Endodermal cell (in vitro differentiated cells): ENCODE measurements at regions not wholly inside any gene's neighbourhood (a gene's known extent, or its start where the extent isn't known, plus 50 kb on each side); places are given as distances from the start of the nearest gene placed in this dataset.

ENCODE experiments used
- DNase-seq: peaks from one replicate; pipeline ENCODE4 v3.0.0-alpha.2; 2017
- H3K27ac ChIP-seq: 2 replicates; pipeline ENCODE4 v1.5.1; 2013; ENCODE audit warnings: mild to moderate bottlenecking, low read depth, low read length, moderate library complexity
- H3K27me3 ChIP-seq: 2 replicates; pipeline ENCODE4 v1.6.1; 2013; ENCODE audit warnings: mild to moderate bottlenecking, low read length, moderate library complexity; ENCODE audit not compliant: insufficient read depth, control insufficient read depth, poor library complexity, severe bottlenecking
- H3K36me3 ChIP-seq: 2 replicates; pipeline ENCODE4 v1.7.0; 2013; ENCODE audit warnings: mild to moderate bottlenecking, low read length, moderate library complexity; ENCODE audit not compliant: control insufficient read depth, insufficient read depth
- H3K4me1 ChIP-seq: one replicate; pipeline ENCODE4 v1.7.0; 2013; ENCODE audit warnings: low read length; ENCODE audit not compliant: control insufficient read depth, insufficient read depth
- H3K4me3 ChIP-seq: 2 replicates; pipeline ENCODE4 v1.5.1; 2013; ENCODE audit warnings: mild to moderate bottlenecking, low read length, moderate library complexity
- H3K9ac ChIP-seq: 2 replicates; pipeline ENCODE4 v1.6.1; 2013; ENCODE audit warnings: mild to moderate bottlenecking, low read length, moderate library complexity; ENCODE audit not compliant: poor library complexity, severe bottlenecking; ENCODE audit errors: extremely low read depth
- H3K9me3 ChIP-seq: 2 replicates; pipeline ENCODE4 v1.6.1; 2013; ENCODE audit warnings: mild to moderate bottlenecking, low read length, moderate library complexity; ENCODE audit not compliant: control insufficient read depth
- H3K27ac Mint-ChIP-seq: 2 replicates; pipeline ENCODE4 v1.8.0; 2020; ENCODE audit warnings: mixed read lengths
- H3K27me3 Mint-ChIP-seq: 2 replicates; pipeline ENCODE4 v1.8.0; 2021; ENCODE audit warnings: mild to moderate bottlenecking, mixed read lengths; ENCODE audit not compliant: insufficient read depth
- H3K36me3 Mint-ChIP-seq: 2 replicates; pipeline ENCODE4 v1.8.0; 2020; ENCODE audit warnings: low read depth, mixed read lengths
- H3K4me1 Mint-ChIP-seq: 2 replicates; pipeline ENCODE4 v1.8.0; 2020; ENCODE audit warnings: mixed read lengths
- H3K4me3 Mint-ChIP-seq: 2 replicates; pipeline ENCODE4 v1.8.0; 2020; ENCODE audit warnings: mild to moderate bottlenecking, moderate library complexity, mixed read lengths
- H3K9me3 Mint-ChIP-seq: 2 replicates; pipeline ENCODE4 v1.8.0; 2020; ENCODE audit warnings: mild to moderate bottlenecking, mixed read lengths
- CTCF ChIP-seq: fragments of 200-600 bp; sonication (generic); conservative IDR thresholded peaks from 2 replicates; pipeline ENCODE4 v1.5.0; 2021; ENCODE audit warnings: antibody characterized with exemption, mild to moderate bottlenecking
- WGBS, 2 experiments: methylation state at CpG; one replicate each; pipeline versions ENCODE4 v1.1.5 to v1.1.7; 2013; ENCODE audit warnings: missing lambda C conversion rate in 2 of 2, mixed read lengths in 1 of 2; ENCODE audit not compliant: insufficient coverage in 1 of 2, insufficient read length in 1 of 2; 5-methylcytosine and 5-hydroxymethylcytosine counted together

GRCh38 chr2:150715501-150715900 is 228.0 kb upstream of the RND3 start:
- H3K9ac ChIP-seq: no peak overlapping the region
- H3K36me3 ChIP-seq: no peaks in the 10 kb centered on the region
- no peak for DNase-seq
- no peaks in the 10 kb centered on the region for H3K4me1 ChIP-seq
- no peak overlapping the region for H3K4me3 Mint-ChIP-seq
- no peaks in the 10 kb centered on the region for H3K9me3 ChIP-seq
- H3K4me1 Mint-ChIP-seq: no peaks in the 10 kb centered on the region
- no peak for TF ChIP-seq CTCF
- H3K27ac Mint-ChIP-seq: no peak overlapping the region
- WGBS, 2 experiments: 92 to 100% methylated on average over 2 to 4 of the region's 4 CpGs
- no peak overlapping the region for H3K27ac ChIP-seq
- no peaks in the 10 kb centered on the region for H3K27me3 ChIP-seq
- no peaks in the 10 kb centered on the region for H3K9me3 Mint-ChIP-seq
- no peaks in the 10 kb centered on the region for H3K27me3 Mint-ChIP-seq
- no peaks in the 10 kb centered on the region for H3K36me3 Mint-ChIP-seq
- H3K4me3 ChIP-seq: no peak overlapping the region

DNA sequence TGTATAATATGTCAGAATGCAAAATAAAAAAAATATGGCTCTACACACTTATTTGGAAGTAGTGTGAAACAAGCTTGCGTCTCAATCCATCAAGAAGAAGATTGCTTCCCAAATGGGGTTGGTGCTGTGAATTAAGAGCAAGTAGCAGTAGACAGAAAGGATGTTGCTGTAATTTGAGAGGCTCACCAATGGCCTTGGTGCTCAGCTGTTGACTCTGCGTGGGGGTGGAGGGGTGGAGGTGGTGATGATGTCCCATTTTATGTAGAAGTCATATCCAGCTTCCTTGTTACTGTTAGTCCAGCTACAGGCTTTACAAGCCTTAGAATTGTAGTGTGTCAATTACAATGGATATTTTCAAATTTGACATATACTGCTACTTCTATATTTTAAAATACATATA is 223.4 kb upstream of the RND3 start:
- Mint-ChIP-seq H3K4me3 (no peak overlapping the region), H3K27me3 (no peaks in the 10 kb centered on the region), H3K9me3 (no peaks in the 10 kb centered on the region), H3K27ac (no peak overlapping the region), H3K4me1 (peaks cover 12% of the 10 kb centered on the region), H3K36me3 (no peaks in the 10 kb centered on the region)
- no peak overlapping the region for H3K9ac ChIP-seq
- H3K36me3 ChIP-seq: no peaks in the 10 kb centered on the region
- no peaks in the 10 kb centered on the region for H3K27me3 ChIP-seq
- no peaks in the 10 kb centered on the region for H3K9me3 ChIP-seq
- DNase-seq: no peak
- H3K27ac ChIP-seq: no peak overlapping the region
- H3K4me1 ChIP-seq: no peaks in the 10 kb centered on the region
- TF ChIP-seq CTCF: no peak
- H3K4me3 ChIP-seq: no peak overlapping the region
- WGBS, 2 experiments: 80 to 100% methylated on average over 1 to 2 of the region's 2 CpGs

- Mint-ChIP-seq H3K9me3 (no peaks in the 10 kb centered on the region), H3K4me3 (no peak overlapping the region), H3K36me3 (no peaks in the 10 kb centered on the region), H3K27me3 (no peaks in the 10 kb centered on the region), H3K27ac (no peak overlapping the region), H3K4me1 (peaks cover 12% of the 10 kb centered on the region)
- H3K4me3 ChIP-seq: no peak overlapping the region
- H3K36me3 ChIP-seq: no peaks in the 10 kb centered on the region
- no peak overlapping the region for H3K27ac ChIP-seq
- no peak overlapping the region for H3K9ac ChIP-seq
- H3K27me3 ChIP-seq: no peaks in the 10 kb centered on the region
- no peak for TF ChIP-seq CTCF
- no peak for DNase-seq
- WGBS, 2 experiments: 80 to 93% methylated on average over 1 to 3 of the region's 3 CpGs
- H3K4me1 ChIP-seq: no peaks in the 10 kb centered on the region
- H3K9me3 ChIP-seq: no peaks in the 10 kb centered on the region
Observed at GRCh38 chr2:150710041-150710440, 222.6 kb upstream of the RND3 start.
